ENCODE measurements at regions not wholly inside any gene's neighbourhood (a gene's known extent, or its start where the extent isn't known, plus 50 kb on each side); places are given as distances from the start of the nearest gene placed in this dataset.

DNA sequence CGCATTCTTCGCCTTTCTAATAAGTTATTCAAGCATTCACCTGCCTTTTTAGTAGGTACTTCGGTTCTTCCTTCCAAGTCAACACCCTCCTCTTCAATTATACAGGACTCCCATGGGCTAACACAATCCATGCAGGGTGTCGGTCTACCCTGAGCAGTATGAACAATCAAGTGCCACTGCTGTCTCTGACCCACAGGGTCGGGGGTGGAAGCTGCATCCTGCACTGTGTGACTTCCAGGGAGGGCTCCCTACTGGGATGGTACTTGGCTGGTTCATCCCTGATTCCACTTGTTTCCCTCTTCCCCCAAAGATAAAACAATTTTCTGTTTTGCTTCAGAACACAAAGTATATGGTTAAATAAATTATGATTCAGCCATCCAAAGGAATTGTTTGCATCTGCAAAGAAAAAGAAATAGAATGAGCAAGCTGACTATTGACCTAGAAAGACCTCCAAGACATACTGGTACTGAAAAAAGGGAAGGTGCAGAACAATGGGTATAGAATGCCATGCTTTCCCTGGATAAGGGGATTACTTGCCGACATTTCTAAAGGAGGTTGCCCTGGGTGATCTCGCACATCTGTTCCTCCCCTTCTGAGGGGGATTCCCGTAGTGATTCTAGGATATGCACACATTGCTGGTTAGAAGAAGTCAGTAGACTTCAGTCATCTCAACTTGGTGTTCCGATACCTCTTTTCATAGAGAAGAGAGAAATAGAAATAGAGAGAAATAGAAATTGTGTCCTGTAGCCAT lies 89.1 kb upstream of the AGR3 start:
- Histone ChIP-seq H3K4me3 (ENCODE audit: low read depth, low read length) (no peak overlapping the region), H3K4me1 (ENCODE audit: control insufficient read depth, insufficient read depth, low read length) (no peaks in the 10 kb centered on the region), H3K36me3 (ENCODE audit: control insufficient read depth, insufficient read depth, low read length) (no peaks in the 10 kb centered on the region), H3K27me3 (ENCODE audit: control insufficient read depth, insufficient read depth, low read length) (no peaks in the 10 kb centered on the region), H3K9me3 (ENCODE audit: control insufficient read depth, insufficient read depth, low read length) (no peaks in the 10 kb centered on the region), H3K27ac (ENCODE audit: low read depth, low read length) (no peak overlapping the region)
- 68% methylated on average over 5 of the region's 9 CpGs for WGBS (ENCODE audit: insufficient coverage)
- DNase-seq (ENCODE audit: low read depth in 4 of 6, low spot score in 6 of 6): no peak

DNA sequence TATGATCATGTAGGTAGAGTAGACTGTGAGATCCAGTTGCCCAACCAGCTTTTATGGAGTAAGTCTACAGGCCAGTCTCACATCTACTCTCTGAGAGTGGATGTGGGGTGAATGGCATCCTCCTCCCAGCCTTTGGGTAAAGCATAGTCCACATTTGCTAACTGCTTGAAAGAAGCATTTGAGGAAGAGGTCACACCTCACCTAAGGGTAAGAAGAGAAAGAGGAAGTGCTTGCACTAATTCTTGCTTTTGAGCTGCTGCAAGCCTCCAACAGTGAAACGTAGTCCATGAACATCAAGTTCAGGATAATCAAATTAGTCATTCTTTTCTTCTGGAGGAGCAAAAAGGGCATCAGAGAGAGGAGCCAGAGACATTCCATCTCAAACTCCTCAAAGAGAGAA lies 93.9 kb upstream of the AGR3 start:
- H3K4me3 ChIP-seq (ENCODE audit: low read depth, low read length): no peak overlapping the region
- no peaks in the 10 kb centered on the region for H3K27me3 ChIP-seq (ENCODE audit: control insufficient read depth, insufficient read depth, low read length)
- H3K4me1 ChIP-seq (ENCODE audit: control insufficient read depth, insufficient read depth, low read length): no peaks in the 10 kb centered on the region
- no peaks in the 10 kb centered on the region for H3K9me3 ChIP-seq (ENCODE audit: control insufficient read depth, insufficient read depth, low read length)
- no peak overlapping the region for H3K27ac ChIP-seq (ENCODE audit: low read depth, low read length)
- no peak for DNase-seq (ENCODE audit: low read depth in 4 of 6, low spot score in 6 of 6)
- H3K36me3 ChIP-seq (ENCODE audit: control insufficient read depth, insufficient read depth, low read length): no peaks in the 10 kb centered on the region
- WGBS (ENCODE audit: insufficient coverage): 83% methylated on average over 1 of the region's 1 CpG

DNA sequence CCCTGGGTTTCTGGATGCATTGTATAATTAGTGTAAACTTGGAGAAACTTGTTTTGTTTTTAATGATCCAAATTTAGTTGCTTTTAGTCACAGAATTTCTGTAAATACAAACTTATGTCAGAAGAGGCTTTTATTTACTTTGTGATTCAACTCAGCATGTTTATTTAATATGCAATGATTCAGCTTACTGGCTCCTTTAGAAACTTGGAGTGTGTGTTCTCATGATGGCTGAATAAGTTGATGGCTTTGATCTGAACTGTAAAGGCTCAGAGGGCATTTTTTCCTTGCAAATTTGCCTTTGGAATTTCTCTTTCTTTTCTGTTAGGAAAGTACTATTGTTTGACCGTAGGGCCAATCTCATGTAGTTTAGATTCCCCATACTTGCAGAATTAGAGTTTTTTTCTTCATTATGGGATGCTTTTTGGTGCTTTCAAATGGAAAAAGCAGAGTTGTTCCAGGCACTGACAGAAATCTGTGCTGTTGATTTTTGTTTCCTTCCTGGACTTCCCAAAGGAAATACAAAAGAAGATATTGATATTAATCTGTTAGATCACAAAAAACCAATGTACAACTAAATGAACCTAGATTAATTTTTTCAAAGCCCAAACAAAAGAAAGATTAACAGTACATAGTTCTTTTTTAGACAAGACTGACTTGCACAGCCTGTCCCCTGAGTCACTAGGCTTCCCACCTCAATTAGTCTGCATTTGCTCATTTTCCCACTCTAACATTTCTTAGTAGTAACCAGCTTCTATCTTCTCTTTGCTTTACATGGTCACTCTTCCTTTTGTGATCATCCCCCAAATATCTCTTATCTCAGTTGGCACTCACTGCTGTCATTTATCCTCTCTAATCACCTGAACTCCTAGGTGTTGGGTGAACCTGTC lies 96.8 kb upstream of the AGR3 start:
- DNase-seq (ENCODE audit: low read depth in 4 of 6, low spot score in 6 of 6): no peak
- no peak overlapping the region for H3K27ac ChIP-seq (ENCODE audit: low read depth, low read length)
- H3K36me3 ChIP-seq (ENCODE audit: control insufficient read depth, insufficient read depth, low read length): no peaks in the 10 kb centered on the region
- WGBS (ENCODE audit: insufficient coverage): no CpG with 5 or more reads among the region's 1 CpG
- no peaks in the 10 kb centered on the region for H3K9me3 ChIP-seq (ENCODE audit: control insufficient read depth, insufficient read depth, low read length)
- H3K4me1 ChIP-seq (ENCODE audit: control insufficient read depth, insufficient read depth, low read length): no peaks in the 10 kb centered on the region
- no peaks in the 10 kb centered on the region for H3K27me3 ChIP-seq (ENCODE audit: control insufficient read depth, insufficient read depth, low read length)
- H3K4me3 ChIP-seq (ENCODE audit: low read depth, low read length): no peak overlapping the region

DNA sequence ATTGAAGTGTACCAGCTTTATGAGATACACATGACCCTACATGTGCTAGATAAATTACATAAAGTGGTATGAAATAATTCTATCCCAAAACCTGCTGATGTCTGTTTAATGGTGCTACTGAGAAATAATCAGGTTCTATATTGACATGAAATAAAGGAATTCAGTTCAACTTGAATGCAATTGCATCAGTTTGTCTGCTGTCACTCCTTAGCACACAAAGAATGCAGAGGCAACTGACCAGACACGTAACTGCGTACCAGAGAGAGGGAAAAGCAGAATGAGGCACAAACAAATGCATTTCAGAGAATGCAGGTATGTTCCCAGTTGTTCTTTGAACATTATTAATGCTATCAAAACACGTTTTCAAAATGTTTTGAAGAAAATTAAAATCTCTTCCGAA lies 98.8 kb upstream of the AGR3 start:
- H3K9me3 ChIP-seq (ENCODE audit: control insufficient read depth, insufficient read depth, low read length): no peaks in the 10 kb centered on the region
- H3K36me3 ChIP-seq (ENCODE audit: control insufficient read depth, insufficient read depth, low read length): no peaks in the 10 kb centered on the region
- no peak overlapping the region for H3K27ac ChIP-seq (ENCODE audit: low read depth, low read length)
- no peaks in the 10 kb centered on the region for H3K27me3 ChIP-seq (ENCODE audit: control insufficient read depth, insufficient read depth, low read length)
- H3K4me1 ChIP-seq (ENCODE audit: control insufficient read depth, insufficient read depth, low read length): no peaks in the 10 kb centered on the region
- DNase-seq (ENCODE audit: low read depth in 4 of 6, low spot score in 6 of 6): no peak
- no CpG with 5 or more reads among the region's 4 CpGs for WGBS (ENCODE audit: insufficient coverage)
- no peak overlapping the region for H3K4me3 ChIP-seq (ENCODE audit: low read depth, low read length)

DNA sequence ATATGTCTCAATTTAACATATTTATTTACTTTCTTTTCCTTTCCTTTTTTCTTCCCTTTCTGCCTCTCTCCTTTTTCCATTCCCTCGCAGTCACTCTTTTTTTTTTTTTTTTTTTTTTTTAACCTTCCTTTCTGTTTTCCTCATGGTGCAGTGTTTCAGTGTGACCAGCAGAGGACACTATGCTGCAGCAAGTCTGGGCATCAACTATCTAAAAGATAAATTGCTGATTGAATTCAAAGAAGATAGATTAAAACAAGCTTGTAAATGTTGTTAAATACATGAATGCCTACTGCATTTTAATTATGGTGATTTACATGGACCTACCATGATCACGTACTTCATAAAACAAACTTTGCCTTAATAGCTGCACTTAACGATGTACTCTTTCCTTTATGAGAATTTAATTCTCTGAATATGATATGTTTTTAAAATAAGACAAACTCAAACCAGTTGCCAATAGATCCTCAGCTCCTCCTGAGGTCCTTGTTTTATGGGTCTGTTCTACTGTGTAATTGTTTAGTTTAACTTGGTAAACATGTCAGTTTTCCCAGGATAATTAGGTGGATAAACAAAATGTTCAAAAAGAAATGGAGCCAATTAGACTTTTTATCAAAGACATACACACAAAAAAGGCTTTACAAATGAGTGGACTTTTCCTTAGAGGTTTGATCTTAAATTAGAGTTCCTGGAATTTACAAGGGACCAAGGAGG lies 101.0 kb upstream of the AGR3 start:
- Histone ChIP-seq H3K36me3 (ENCODE audit: control insufficient read depth, insufficient read depth, low read length) (no peaks in the 10 kb centered on the region), H3K4me1 (ENCODE audit: control insufficient read depth, insufficient read depth, low read length) (no peaks in the 10 kb centered on the region), H3K27me3 (ENCODE audit: control insufficient read depth, insufficient read depth, low read length) (no peaks in the 10 kb centered on the region), H3K27ac (ENCODE audit: low read depth, low read length) (no peak overlapping the region), H3K4me3 (ENCODE audit: low read depth, low read length) (no peak overlapping the region), H3K9me3 (ENCODE audit: control insufficient read depth, insufficient read depth, low read length) (no peaks in the 10 kb centered on the region)
- 0% methylated on average over 1 of the region's 3 CpGs for WGBS (ENCODE audit: insufficient coverage)
- DNase-seq (ENCODE audit: low read depth in 4 of 6, low spot score in 6 of 6): peak in 3 of 6 donors; percentile 39 to 79 (median 72)

DNA sequence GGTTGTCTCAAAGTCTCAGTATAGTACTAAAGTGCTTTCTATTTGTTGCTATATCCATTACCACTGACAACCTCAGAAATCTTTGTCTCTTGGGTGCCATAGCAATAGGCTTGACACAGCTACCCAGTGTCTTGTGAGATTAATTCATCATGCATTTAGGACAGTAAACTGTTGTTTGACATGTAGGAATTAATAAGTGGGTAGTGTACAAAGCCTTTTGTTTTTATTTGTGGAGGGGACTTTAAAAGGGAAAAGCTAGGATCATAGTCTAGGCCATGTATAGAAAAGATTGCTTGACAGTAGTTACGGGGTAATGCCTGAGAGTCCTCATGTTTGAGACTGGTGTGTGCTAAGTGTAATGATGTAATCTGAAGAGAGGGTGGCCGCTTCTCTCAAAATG lies 102.6 kb upstream of the AGR3 start:
- Histone ChIP-seq H3K4me3 (ENCODE audit: low read depth, low read length) (no peak overlapping the region), H3K9me3 (ENCODE audit: control insufficient read depth, insufficient read depth, low read length) (no peaks in the 10 kb centered on the region), H3K36me3 (ENCODE audit: control insufficient read depth, insufficient read depth, low read length) (no peaks in the 10 kb centered on the region), H3K27me3 (ENCODE audit: control insufficient read depth, insufficient read depth, low read length) (no peaks in the 10 kb centered on the region), H3K27ac (ENCODE audit: low read depth, low read length) (no peak overlapping the region), H3K4me1 (ENCODE audit: control insufficient read depth, insufficient read depth, low read length) (no peaks in the 10 kb centered on the region)
- peak in 3 of 6 donors; percentile 23 to 90 (median 41) for DNase-seq (ENCODE audit: low read depth in 4 of 6, low spot score in 6 of 6)
- no CpG with 5 or more reads among the region's 2 CpGs for WGBS (ENCODE audit: insufficient coverage)

DNA sequence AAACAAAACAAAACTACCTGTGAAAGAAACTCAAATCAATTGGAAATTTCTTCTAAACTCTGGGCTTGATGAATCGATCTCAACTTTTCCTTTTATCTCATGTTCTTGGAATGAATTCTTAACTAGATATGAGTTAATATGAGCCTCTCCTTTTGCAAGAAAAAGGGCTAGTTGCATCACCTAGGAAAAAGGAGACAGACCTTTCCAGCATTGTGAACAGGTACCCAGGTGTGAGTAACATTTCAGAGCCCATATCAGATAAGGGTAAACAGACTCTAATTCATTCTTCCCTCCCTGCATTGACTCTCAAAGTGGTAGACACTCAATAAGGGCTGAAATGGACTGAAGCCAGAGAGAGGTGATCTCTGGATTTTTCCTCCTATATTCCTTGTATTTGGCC lies 103.8 kb upstream of the AGR3 start:
- no CpG with 5 or more reads among the region's 1 CpG for WGBS (ENCODE audit: insufficient coverage)
- no peak overlapping the region for H3K27ac ChIP-seq (ENCODE audit: low read depth, low read length)
- no peaks in the 10 kb centered on the region for H3K4me1 ChIP-seq (ENCODE audit: control insufficient read depth, insufficient read depth, low read length)
- no peaks in the 10 kb centered on the region for H3K27me3 ChIP-seq (ENCODE audit: control insufficient read depth, insufficient read depth, low read length)
- no peaks in the 10 kb centered on the region for H3K36me3 ChIP-seq (ENCODE audit: control insufficient read depth, insufficient read depth, low read length)
- no peak overlapping the region for H3K4me3 ChIP-seq (ENCODE audit: low read depth, low read length)
- H3K9me3 ChIP-seq (ENCODE audit: control insufficient read depth, insufficient read depth, low read length): no peaks in the 10 kb centered on the region
- DNase-seq (ENCODE audit: low read depth in 4 of 6, low spot score in 6 of 6): no peak

DNA sequence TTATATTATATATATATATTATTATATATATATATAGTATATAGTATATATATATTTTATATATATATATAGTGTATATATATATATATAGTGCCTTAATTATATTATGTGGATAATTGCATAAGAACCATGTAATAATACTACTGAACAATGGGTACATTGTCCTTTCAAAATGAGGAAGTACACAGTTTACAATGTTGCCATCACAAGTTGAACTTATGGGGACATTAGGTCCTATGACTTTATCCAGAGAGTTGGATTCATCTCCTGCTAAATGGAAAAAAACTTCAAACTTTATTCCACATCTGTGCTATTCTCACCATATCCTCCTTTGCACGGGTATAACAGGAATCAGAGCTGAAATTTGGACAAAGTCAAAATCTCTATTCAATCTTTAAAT lies 105.0 kb upstream of the AGR3 start:
- Histone ChIP-seq H3K27me3 (ENCODE audit: control insufficient read depth, insufficient read depth, low read length) (no peaks in the 10 kb centered on the region), H3K9me3 (ENCODE audit: control insufficient read depth, insufficient read depth, low read length) (no peaks in the 10 kb centered on the region), H3K36me3 (ENCODE audit: control insufficient read depth, insufficient read depth, low read length) (no peaks in the 10 kb centered on the region), H3K4me3 (ENCODE audit: low read depth, low read length) (no peak overlapping the region), H3K27ac (ENCODE audit: low read depth, low read length) (no peak overlapping the region), H3K4me1 (ENCODE audit: control insufficient read depth, insufficient read depth, low read length) (no peaks in the 10 kb centered on the region)
- DNase-seq (ENCODE audit: low read depth in 4 of 6, low spot score in 6 of 6): no peak
- WGBS (ENCODE audit: insufficient coverage): 100% methylated on average over 1 of the region's 1 CpG

DNA sequence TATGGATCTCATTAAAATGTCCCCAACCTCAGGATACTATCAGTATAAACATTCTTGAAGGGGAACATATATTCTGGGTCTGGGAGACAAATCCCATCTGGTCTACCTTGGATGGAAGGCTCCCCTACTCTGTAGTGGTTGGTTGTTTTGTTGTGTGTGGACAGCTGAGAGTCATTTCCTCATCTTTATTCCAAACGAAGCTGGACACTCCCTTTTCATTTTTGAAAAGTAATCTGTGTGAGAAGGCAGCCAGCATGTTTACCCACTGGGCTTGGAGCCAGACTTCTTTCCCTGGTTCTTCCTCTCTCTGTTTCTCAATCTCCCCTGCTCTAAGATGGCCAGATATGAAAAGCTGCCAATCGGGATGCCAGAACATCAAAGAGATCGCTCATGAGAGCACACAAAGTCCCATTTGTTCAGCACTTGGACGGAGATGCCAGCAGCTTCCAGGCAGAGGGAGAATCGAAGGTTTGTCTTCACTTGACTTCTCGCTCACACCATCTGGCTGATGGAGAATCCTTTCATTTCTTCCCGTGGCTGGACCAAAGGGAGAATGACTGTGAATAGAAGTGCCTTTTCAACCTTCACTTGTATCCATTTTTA lies 108.1 kb upstream of the AGR3 start:
- peak overlapping the region; percentile 22 for H3K4me3 ChIP-seq (ENCODE audit: low read depth, low read length)
- peak; percentile 43 to 91 (median 66) for DNase-seq (ENCODE audit: low read depth in 4 of 6, low spot score in 6 of 6)
- WGBS (ENCODE audit: insufficient coverage): 27% methylated on average over 3 of the region's 7 CpGs
- H3K4me1 ChIP-seq (ENCODE audit: control insufficient read depth, insufficient read depth, low read length): no peaks in the 10 kb centered on the region
- H3K36me3 ChIP-seq (ENCODE audit: control insufficient read depth, insufficient read depth, low read length): no peaks in the 10 kb centered on the region
- H3K27ac ChIP-seq (ENCODE audit: low read depth, low read length): peak overlapping the region; percentile 41
- no peaks in the 10 kb centered on the region for H3K27me3 ChIP-seq (ENCODE audit: control insufficient read depth, insufficient read depth, low read length)
- no peaks in the 10 kb centered on the region for H3K9me3 ChIP-seq (ENCODE audit: control insufficient read depth, insufficient read depth, low read length)

Data from spinal cord (tissue), 9 donors.